ENCODE measurements at regions not wholly inside any gene's neighbourhood (a gene's known extent, or its start where the extent isn't known, plus 50 kb on each side); places are given as distances from the start of the nearest gene placed in this dataset.
"Not testable (repeated sequence)": the region's sequence is repeated elsewhere in the genome, so short reads cannot be mapped to it uniquely, and the experiment has no call there.

DNA sequence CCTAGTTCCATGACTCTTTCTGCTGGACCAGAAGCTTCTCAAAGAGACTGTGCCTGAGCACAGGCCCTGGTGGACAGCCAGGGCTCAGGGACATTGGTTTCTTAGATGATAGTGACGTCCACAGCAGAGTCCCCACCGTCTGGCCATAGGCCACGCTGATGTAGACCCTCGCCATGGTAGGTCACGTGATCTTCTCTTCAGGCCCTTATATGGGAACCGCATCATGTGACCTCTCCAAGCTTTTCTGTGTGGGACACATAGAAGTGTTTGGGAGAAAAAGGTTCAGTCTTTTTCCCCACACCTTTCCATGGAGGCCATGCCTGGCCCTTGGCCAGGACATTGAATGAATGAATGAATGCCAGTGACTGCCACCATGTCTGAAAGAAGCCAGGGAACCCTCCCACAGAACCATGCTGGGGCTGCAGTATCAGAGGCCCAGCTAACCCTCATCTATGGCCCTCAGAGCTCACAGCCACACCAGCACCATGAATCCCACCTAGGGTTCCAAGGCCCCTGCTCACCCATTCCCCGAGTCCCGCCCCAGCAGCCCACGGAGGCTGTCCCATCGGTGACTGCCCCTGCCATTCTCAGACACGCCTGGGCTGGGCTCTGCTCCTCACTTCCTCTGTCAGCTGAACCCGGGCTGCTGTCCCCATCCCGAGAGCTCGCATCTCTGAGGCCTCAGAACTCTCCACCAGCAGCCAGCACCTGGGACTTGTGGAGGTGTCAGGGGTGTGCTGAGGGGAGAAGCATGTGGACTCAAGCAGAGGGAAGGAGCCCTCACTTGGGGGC is 292.1 kb downstream of the ADGRD1 start:
- Mint-ChIP-seq H3K27me3 (peaks cover 2% of the 10 kb centered on the region), H3K9me3 (peaks cover 18% of the 10 kb centered on the region), H3K4me1 (ENCODE audit: low read depth) (no peaks in the 10 kb centered on the region), H3K36me3 (ENCODE audit: low read depth) (no peaks in the 10 kb centered on the region), H3K27ac (no peak overlapping the region), H3K4me3 (no peak overlapping the region)
- intact Hi-C loops (cut with micrococcal nuclease), result no loop called here

GRCh38 chr12:131247026-131247725 is 293.5 kb downstream of the ADGRD1 start:
- H3K36me3 Mint-ChIP-seq (ENCODE audit: low read depth); H3K27me3 Mint-ChIP-seq; H3K4me3 Mint-ChIP-seq; intact Hi-C loops (cut with micrococcal nuclease); H3K4me1 Mint-ChIP-seq (ENCODE audit: low read depth); H3K27ac Mint-ChIP-seq: not testable (repeated sequence)
- peaks cover 13% of the 10 kb centered on the region for H3K9me3 Mint-ChIP-seq

DNA sequence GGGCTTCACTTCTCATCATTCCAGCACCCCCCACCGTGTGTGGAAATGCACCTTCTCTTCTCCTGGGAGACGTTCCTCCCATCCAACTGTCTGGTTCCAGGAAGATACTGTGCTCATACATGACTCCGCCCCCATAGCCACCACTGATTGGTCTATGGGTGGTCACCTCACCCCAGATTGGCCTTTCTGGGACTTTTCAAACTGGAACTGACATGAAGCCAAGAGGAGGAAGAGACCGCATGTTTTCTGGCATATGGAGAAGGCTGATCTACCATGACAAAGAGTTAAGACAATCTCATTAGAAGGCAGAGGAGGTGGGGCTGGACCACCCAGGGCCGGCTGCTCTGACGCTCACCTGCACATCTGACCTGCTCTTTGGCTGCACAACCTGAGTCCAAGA is 294.2 kb downstream of the ADGRD1 start:
- H3K4me1 Mint-ChIP-seq (ENCODE audit: low read depth), result not testable (repeated sequence)

GRCh38 chr12:131249246-131250027 is 295.7 kb downstream of the ADGRD1 start:
- Mint-ChIP-seq H3K27ac (no peak overlapping the region), H3K36me3 (ENCODE audit: low read depth) (no peaks in the 10 kb centered on the region), H3K4me1 (ENCODE audit: low read depth) (no peaks in the 10 kb centered on the region), H3K4me3 (no peak overlapping the region), H3K9me3 (peaks cover 12% of the 10 kb centered on the region), H3K27me3 (no peaks in the 10 kb centered on the region)
- intact Hi-C loops (cut with micrococcal nuclease), result no loop called here

More for the DNA sequence above, 294.2 kb downstream of the ADGRD1 start:
- H3K4me3 Mint-ChIP-seq; intact Hi-C loops (cut with micrococcal nuclease); H3K27me3 Mint-ChIP-seq; H3K36me3 Mint-ChIP-seq (ENCODE audit: low read depth); H3K9me3 Mint-ChIP-seq; H3K27ac Mint-ChIP-seq: not testable (repeated sequence)

DNA sequence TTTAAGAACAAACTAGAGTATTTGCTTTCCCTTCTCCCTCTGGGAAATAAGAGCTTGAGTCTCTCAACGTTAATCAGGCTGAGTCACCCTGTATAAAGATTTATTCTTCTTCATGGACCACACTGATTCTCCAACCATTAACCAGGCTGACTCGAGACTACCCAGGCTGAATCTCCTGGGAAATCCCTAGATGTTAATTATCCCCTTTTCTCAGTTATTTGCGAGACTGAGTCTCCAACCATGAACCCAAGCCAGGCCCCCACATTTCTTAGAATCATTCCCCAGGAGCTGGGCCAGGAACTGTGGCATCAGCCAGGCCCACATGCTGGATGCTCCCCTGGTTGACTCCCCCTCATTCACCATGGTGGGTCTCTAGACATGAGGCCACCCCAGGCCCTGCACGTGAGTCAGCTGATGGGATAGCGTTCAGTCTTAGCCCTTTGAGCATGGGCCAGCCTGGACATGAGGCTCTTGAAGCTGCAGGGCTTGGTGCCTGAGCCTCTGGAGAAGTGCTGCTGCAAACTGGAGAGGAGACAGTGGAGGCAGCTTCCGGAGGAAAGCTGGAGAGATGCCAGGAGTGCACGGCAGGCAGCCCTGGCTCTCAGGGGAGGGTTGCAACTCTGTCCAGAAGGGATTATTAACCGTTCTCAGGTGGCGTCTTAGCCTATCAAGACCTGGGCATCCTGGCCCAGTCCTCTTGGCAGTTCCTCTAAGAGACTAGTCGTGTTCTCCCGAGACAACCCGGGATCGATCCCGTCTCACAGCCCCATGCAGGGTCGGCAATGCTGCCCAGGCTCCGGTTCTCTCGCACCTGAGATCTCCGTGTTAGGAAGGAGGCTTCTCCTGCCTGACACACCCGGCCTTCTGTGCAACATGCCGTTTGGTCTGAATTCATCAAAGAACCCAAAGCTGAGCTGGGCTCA is 296.6 kb downstream of the ADGRD1 start:
- H3K27ac Mint-ChIP-seq, result no peak overlapping the region
- no peak overlapping the region for H3K4me3 Mint-ChIP-seq
- H3K27me3 Mint-ChIP-seq, result no peaks in the 10 kb centered on the region
- H3K9me3 Mint-ChIP-seq, result peaks cover 15% of the 10 kb centered on the region
- intact Hi-C loops (cut with micrococcal nuclease), result no loop called here
- H3K36me3 Mint-ChIP-seq (ENCODE audit: low read depth), result no peaks in the 10 kb centered on the region
- H3K4me1 Mint-ChIP-seq (ENCODE audit: low read depth), result no peaks in the 10 kb centered on the region

DNA sequence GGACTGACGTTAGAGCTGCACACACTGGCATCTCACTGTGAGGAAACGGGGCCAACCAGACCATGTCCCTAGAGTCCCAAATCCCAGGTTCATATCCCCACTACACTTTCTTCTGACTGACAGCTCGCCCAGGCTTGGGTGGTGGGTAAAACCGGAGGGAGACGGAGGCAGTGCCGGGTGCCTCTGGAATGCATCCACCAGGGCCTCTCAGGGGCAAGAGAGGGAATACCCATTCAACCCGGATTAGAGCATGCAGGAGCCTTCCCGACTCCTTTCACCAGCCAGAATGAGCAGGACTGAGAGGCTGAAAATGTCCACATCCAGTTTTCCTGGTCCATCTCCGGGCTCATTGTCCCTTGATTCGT is 297.2 kb downstream of the ADGRD1 start:
- H3K27ac Mint-ChIP-seq, result no peak overlapping the region
- intact Hi-C loops (cut with micrococcal nuclease), result no loop called here
- H3K9me3 Mint-ChIP-seq, result peaks cover 15% of the 10 kb centered on the region
- H3K4me3 Mint-ChIP-seq, result no peak overlapping the region
- no peaks in the 10 kb centered on the region for H3K27me3 Mint-ChIP-seq
- H3K36me3 Mint-ChIP-seq (ENCODE audit: low read depth), result no peaks in the 10 kb centered on the region
- no peaks in the 10 kb centered on the region for H3K4me1 Mint-ChIP-seq (ENCODE audit: low read depth)

GRCh38 chr12:131251336-131252101 is 297.8 kb downstream of the ADGRD1 start:
- Mint-ChIP-seq H3K9me3 (peaks cover 15% of the 10 kb centered on the region), H3K27ac (no peak overlapping the region), H3K4me1 (ENCODE audit: low read depth) (no peaks in the 10 kb centered on the region), H3K4me3 (no peak overlapping the region), H3K36me3 (ENCODE audit: low read depth) (no peaks in the 10 kb centered on the region), H3K27me3 (no peaks in the 10 kb centered on the region)
- intact Hi-C loops (cut with micrococcal nuclease), result no loop called here

- Mint-ChIP-seq H3K4me3 (no peak overlapping the region), H3K27me3 (peaks cover 1% of the 10 kb centered on the region), H3K9me3 (peaks cover 15% of the 10 kb centered on the region), H3K27ac (no peak overlapping the region), H3K4me1 (ENCODE audit: low read depth) (no peaks in the 10 kb centered on the region), H3K36me3 (ENCODE audit: low read depth) (no peaks in the 10 kb centered on the region)
- intact Hi-C loops (cut with micrococcal nuclease), result no loop called here
Measured at GRCh38 chr12:131253376-131254026, 299.8 kb downstream of the ADGRD1 start.

- Mint-ChIP-seq H3K27ac (no peak overlapping the region), H3K4me3 (no peak overlapping the region), H3K36me3 (ENCODE audit: low read depth) (no peaks in the 10 kb centered on the region), H3K4me1 (ENCODE audit: low read depth) (no peaks in the 10 kb centered on the region), H3K27me3 (peaks cover 1% of the 10 kb centered on the region), H3K9me3 (peaks cover 15% of the 10 kb centered on the region)
- intact Hi-C loops (cut with micrococcal nuclease), result no loop called here
Measured at GRCh38 chr12:131254374-131254773, 300.7 kb downstream of the ADGRD1 start.

- H3K4me1 Mint-ChIP-seq (ENCODE audit: low read depth), result no peaks in the 10 kb centered on the region
- H3K9me3 Mint-ChIP-seq, result peaks cover 14% of the 10 kb centered on the region
- H3K27ac Mint-ChIP-seq, result no peak overlapping the region
- no peaks in the 10 kb centered on the region for H3K36me3 Mint-ChIP-seq (ENCODE audit: low read depth)
- H3K4me3 Mint-ChIP-seq, result no peak overlapping the region
- peaks cover 1% of the 10 kb centered on the region for H3K27me3 Mint-ChIP-seq
- intact Hi-C loops (cut with micrococcal nuclease), result no loop called here
Measured at GRCh38 chr12:131258398-131258797, 304.7 kb downstream of the ADGRD1 start.

- Mint-ChIP-seq H3K4me1 (ENCODE audit: low read depth) (no peaks in the 10 kb centered on the region), H3K9me3 (no peaks in the 10 kb centered on the region), H3K36me3 (ENCODE audit: low read depth) (no peaks in the 10 kb centered on the region), H3K4me3 (no peak overlapping the region), H3K27ac (no peak overlapping the region), H3K27me3 (peaks cover 1% of the 10 kb centered on the region)
- intact Hi-C loops (cut with micrococcal nuclease), result no loop called here
Measured at GRCh38 chr12:131260251-131260905, 306.7 kb downstream of the ADGRD1 start.

DNA sequence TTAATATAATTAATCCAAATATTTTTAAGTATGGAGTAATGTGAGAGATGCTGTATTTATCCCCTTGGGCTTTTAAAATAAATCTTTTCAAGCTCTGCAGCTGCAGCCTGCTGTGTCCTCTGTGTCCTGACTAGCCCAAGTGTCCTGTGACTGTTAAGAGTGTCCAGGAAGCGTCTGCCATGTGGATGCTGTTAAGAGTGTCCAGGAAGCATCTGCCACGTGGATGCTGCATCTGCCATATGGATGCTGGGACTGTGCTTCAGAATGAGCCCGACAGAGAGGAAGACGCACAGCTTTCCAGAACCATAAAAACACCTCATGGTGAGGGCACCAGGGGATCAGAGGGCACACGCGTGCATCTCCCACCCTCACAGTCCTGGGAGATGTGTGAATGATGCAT is 307.2 kb downstream of the ADGRD1 start:
- H3K4me3 Mint-ChIP-seq, result no peak overlapping the region
- H3K27ac Mint-ChIP-seq, result no peak overlapping the region
- H3K27me3 Mint-ChIP-seq, result peaks cover 1% of the 10 kb centered on the region
- no peaks in the 10 kb centered on the region for H3K4me1 Mint-ChIP-seq (ENCODE audit: low read depth)
- intact Hi-C loops (cut with micrococcal nuclease), result no loop called here
- no peaks in the 10 kb centered on the region for H3K36me3 Mint-ChIP-seq (ENCODE audit: low read depth)
- no peaks in the 10 kb centered on the region for H3K9me3 Mint-ChIP-seq

All from dendritic cell treated with granulocyte-macrophage colony-stimulating factor and Interleukin-4, amounts not matched to agents 40 ng/mL and 50 ng/mL, for 4 days (primary cell).